ENCODE measurements at regions not wholly inside any gene's neighbourhood (a gene's known extent, or its start where the extent isn't known, plus 50 kb on each side); places are given as distances from the start of the nearest gene placed in this dataset.

DNA sequence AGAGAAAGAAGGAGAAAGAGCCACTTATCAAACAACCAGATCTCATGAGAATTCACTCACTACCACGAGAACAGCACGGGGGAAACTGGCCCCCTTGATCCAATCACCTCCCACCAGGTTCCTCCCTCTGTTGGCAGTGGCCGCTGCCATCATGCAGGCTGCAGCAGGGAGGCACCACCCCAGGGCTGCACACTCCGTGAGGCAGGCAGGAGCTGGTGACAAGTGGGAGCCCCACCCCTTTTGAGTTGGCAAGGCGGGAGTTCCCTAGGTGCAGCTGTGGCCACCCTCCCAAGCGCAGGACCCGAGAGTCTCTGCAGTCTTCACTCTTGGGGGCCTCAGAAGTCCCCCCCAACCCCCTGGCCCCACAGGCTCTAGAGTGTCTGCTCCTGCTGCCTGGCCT is 83.9 kb upstream of the GJB5 start:
- no peak for DNase-seq

DNA sequence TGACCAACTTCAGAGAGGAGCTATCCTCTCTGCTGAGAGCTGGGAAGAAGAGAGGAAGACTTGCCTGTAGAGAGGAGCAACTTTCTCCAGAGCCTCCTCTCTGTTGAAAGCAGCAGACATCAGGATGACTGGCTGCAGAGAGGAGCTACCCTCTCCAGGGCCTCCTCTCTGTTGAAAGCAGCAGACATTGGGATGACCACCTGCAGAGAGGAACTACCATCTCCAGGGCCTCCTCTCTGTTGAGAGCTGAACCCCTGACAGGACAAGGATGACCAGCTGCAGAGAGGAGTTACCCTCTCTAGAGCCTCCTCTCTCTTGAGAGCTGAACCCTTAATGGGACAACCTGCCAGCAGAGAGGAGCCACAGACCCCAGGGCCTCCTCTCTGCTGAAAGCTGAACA is 83.0 kb upstream of the GJB5 start:
- DNase-seq = no peak

DNA sequence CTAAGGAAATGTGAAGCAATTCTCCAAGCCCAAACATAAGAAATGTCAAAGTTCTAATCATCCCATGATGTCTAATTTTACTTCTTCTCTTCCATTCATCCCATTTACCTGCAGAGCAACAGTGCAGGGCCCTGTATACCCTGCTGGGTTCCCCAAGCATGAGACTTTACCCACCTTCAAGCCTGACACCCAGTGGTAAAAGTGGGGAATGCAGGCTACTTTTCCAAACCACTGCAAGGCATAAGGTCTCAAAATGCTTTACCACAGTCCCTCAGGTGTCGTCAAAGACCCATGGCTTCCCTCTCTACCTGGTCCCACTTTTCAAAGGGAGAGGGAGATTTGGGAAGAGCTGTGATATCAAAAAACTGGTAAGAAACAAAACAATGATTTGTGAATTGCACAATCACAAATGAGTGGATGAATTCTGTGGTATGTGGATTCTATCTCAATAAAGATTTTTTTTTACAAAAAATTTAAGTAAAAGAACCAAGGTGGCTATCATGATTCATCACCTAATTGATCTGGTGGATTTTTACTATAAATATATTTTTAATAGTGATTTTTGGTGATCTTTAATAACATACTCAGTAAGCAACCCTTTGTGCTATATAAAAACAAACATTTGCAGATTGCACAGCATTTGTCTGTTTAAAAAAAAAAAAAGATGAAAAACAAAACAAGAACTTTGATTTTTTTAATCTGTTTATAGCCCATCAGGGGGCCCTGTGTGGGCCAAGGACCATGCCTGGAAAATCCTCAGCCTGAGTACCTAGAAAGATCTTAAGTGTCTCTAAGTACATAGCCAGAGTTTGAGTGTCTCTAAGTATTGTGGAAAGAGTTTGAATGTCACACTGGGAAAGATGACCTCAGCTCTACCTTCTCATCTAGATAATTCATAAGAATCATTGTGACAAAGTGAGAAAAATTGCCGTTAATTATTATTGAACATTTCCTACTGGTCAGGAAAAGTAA is 73.1 kb upstream of the GJB5 start:
- DNase-seq = peak; percentile 33

GRCh38 chr1:34682452-34683223 is 72.2 kb upstream of the GJB5 start:
- DNase-seq = no peak

DNA sequence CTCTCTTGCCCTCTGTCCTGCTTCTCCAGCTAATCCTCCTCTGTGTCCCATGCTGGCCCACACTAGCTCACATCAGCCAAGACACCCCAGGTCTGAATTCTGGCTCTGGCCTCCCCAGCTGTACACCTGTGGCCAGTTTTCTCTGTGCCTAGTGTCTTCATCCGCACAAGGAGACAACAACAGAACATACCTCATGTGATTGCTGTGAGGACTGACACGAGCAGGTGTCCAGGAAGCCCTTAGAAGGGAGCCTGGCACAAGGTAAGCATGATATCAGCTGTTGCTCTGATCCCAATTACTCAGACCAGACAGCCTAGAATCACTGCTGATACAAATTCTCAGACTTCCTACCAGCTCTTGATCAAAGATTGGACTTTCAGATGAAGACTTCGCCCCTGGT is 71.2 kb upstream of the GJB5 start:
- no peak for DNase-seq

GRCh38 chr1:34684266-34684665 is 70.6 kb upstream of the GJB5 start:
- DNase-seq = no peak

DNA sequence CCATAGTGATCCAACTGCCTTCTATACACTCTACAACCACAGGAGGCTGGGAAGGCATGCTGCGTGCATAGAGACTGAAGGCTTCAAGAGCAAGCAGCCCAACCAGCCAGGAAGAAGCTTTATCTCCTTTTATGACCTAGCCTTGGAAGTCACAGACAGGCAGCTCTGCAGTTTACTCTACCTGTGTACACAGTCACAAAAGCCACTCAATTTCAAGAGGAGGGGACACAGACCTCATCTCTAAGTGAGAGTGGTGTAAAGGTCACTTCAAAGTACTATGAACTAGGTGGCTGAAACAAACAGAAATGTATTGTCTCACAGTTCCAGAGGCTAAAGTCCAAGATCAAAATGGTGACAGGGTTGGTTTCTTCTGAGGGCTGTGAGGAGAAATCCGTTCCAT is 69.6 kb upstream of the GJB5 start:
- no peak for DNase-seq

DNA sequence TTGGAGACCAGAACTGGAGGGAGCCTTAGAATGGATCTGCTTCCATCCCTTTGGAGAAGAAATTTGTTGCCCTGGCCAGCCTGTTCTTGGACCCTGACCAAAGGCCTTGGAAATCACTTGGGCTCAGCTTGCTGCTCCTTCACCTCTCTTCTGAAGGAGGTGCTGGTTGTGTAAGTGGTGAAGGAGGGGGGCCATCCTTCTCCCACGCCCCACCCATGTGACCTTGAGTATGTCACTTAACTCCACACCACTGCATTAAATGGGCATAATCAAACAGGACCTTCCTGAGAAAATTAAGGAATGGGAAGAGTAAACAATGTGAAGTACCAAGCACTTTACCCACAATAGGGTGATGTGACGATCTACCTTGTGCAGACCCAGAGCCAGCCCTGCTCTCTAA is 68.3 kb upstream of the GJB5 start:
- no peak for DNase-seq

DNA sequence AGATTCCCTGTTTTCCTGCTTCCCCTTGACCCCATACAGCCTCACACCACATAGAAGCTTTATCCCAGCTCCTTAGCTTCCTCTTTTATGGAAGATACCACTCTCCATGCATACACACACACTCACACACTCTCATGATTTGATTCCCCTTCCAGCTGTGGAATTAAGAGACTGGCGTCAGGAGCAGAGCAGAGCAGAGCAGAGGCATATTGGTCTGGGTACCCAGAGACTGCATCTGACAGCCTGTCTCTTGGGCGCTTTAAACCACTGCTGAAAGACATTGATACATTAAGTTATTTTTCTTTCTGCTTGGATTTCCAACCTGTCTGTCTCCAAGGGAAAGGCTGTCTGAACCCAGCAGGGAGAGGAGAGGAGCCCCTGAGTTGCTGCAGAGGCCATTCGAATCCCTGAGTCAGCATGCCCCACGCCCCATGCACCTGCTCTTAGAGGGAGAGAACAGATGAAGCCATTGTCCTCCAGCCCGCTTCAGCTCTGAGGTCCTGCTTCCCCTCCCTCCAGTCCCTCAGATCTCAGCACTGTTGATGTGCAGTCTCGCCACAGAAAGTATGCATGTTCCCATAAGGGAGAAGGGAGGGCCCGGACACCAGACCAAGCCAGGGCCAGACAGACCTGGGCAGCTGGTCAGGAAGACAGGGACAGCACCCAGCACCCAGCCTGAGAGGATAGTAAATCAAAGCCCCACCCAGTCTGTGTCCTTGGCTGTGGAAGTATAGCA is 66.7 kb upstream of the GJB5 start:
- DNase-seq = no peak

DNA sequence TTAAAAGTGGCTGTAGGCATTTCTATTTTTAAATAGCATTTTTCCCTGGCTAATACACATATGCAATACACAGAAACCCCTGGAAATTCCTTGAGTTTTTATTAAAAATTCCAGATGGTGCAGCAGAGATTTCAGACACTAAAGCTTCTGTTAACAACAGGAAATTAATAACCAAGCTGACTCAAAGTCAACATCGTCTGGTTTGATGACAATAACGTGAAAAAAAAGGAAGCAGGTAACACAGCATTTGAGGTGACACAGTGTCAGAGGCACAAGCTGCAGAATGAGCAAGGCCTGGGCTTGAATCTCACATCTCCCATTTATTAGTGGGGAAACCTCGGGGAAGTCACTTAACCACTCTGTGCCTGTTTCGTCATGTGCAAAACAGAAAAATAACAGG is 64.6 kb upstream of the GJB5 start:
- no peak for DNase-seq

- DNase-seq = no peak
Observed at GRCh38 chr1:34693081-34693480, 61.8 kb upstream of the GJB5 start.

DNA sequence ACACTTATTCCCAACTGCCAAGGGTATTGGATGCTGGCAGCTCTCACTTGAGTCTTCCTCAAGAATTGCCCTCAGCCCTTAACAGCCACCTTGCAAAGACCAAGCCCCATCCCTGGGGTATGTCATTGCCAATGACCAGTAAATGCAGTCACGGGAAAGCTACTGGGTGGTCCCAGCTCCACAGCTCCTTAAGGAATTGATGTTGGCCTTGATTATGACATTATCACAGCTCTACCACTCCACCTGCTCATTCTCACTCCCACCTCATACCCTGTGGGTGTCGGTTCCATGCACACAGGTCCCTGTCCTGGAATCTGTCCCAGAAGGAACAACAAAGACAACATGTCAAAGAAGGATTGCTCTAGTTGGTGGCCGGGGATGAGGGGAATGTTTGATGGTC is 60.5 kb upstream of the GJB5 start:
- DNase-seq = no peak

DNA sequence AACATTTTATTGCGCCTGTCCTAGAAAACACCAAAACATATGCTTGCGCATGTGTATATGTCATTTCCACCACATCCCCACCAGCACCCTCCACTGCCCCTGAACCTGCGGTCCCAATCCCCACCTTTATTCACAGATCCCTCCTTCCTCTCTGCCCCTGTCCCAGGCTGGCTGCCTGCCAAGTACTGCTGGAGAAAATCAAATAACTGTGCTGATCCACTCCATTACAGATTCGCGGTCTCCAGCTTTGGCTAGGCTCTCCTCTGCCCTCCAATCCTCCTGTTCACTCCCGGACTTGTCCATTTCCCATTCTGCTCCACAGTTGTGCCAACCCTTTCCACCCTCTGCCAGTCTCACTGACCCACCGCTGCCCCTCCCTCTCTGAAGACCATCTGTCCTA is 59.3 kb upstream of the GJB5 start:
- no peak for DNase-seq

GRCh38 chr1:34696230-34696629 is 58.6 kb upstream of the GJB5 start:
- DNase-seq = no peak

- no peak for DNase-seq
Observed at GRCh38 chr1:34696981-34697380, 57.9 kb upstream of the GJB5 start.

- no peak for DNase-seq
Observed at GRCh38 chr1:34697818-34698217, 57.0 kb upstream of the GJB5 start.

DNA sequence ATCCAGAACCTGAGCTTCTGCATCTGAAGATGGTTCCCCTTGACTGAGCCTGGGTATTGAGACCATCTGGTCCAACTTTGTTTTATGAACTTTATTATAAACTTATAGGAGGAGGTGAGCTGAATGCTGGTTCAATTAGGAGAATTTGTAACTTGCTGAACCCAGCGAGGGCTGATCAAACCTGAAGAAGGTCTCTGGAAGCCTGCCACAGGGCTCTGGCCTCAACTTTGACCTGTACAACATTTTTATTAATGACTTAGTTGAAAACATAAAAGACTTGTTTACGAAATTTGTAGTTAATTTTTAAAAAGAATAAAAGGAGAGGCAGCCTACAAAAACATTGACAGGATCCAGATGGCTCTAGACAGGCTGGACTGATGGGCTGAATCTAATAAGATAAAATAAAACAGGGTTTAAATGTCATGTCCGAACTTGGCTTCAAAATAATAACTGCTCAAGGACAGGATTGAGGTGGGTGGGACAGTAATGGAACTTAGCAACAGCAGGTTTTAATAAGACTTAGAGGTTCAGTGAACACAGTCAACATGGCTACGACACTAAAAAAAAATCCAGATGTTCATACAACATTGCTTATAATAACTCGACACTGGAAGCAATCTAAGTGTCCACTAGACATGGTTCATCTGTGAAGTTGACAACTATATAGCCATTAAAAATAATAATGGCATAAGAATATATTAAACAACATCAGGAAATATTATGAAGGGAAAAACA is 53.4 kb upstream of the GJB5 start:
- no peak for DNase-seq
